HepG2 (cell line): ENCODE measurements at regions not wholly inside any gene's neighbourhood (a gene's known extent, or its start where the extent isn't known, plus 50 kb on each side); places are given as distances from the start of the nearest gene placed in this dataset.

Experiments
- ATF7 ChIP-seq, 2 experiments: fragments of 450-650 bp in 1 of 2; sonication (generic) in 1 of 2; formaldehyde crosslinking in 1 of 2; IDR thresholded peaks; 2 replicates each; pipeline versions ENCODE4 v1.4.0 to v1.6.1; 2016 to 2020; ENCODE audit warnings: antibody characterized with exemption in 1 of 2, mild to moderate bottlenecking in 1 of 2, missing genetic modification reagents in 1 of 2
- CEBPB ChIP-seq: IDR thresholded peaks from 2 replicates; pipeline ENCODE4 v1.6.1; 2011; ENCODE audit warnings: low read depth, low read length, improper control_type of control experiment, borderline replicate concordance
- CTCF ChIP-seq: sonication (generic); formaldehyde crosslinking; IDR thresholded peaks from 2 replicates; pipeline ENCODE4 v1.5.0; 2020; ENCODE audit warnings: mild to moderate bottlenecking, missing genetic modification reagents, moderate library complexity
- ESRRA ChIP-seq: sonication (generic); formaldehyde crosslinking; IDR thresholded peaks from 2 replicates; pipeline ENCODE4 v1.5.1; 2020; ENCODE audit warnings: mild to moderate bottlenecking, low read depth, missing genetic modification reagents
- JUNB ChIP-seq: sonication (generic); formaldehyde crosslinking; IDR thresholded peaks from 2 replicates; pipeline ENCODE4 v1.8.0; 2022; ENCODE audit warnings: missing genetic modification reagents, mild to moderate bottlenecking, borderline replicate concordance
- POLR2A ChIP-seq, 2 experiments: IDR thresholded peaks; 2 replicates each; pipeline ENCODE4 v1.6.1; 2011; ENCODE audit warnings: low read depth in 2 of 2, low read length in 2 of 2, mild to moderate bottlenecking in 1 of 2, moderate library complexity in 1 of 2; ENCODE audit not compliant: insufficient read depth in 1 of 2
- RNF2 ChIP-seq: fragments of 450-650 bp; conservative IDR thresholded peaks from 2 replicates; pipeline ENCODE4 v1.6.1; 2016; ENCODE audit warnings: low read depth
- TARDBP ChIP-seq: sonication (generic); formaldehyde crosslinking; IDR thresholded peaks from 2 replicates; pipeline ENCODE4 v1.8.0; 2022; ENCODE audit warnings: mild to moderate bottlenecking, missing genetic modification reagents
- THYN1 ChIP-seq: sonication (generic); formaldehyde crosslinking; IDR thresholded peaks from 2 replicates; pipeline ENCODE4 v1.8.1; 2023; ENCODE audit warnings: low read depth, mild to moderate bottlenecking, moderate library complexity, missing genetic modification reagents, borderline replicate concordance
- ZBTB21 ChIP-seq: sonication (generic); formaldehyde crosslinking; IDR thresholded peaks from 2 replicates; pipeline ENCODE4 v1.4.0; 2020; ENCODE audit warnings: missing genetic modification reagents
- ZNF350 ChIP-seq: sonication (generic); formaldehyde crosslinking; IDR thresholded peaks from 2 replicates; pipeline ENCODE4 v1.4.0; 2020; ENCODE audit warnings: mild to moderate bottlenecking, low read depth, missing genetic modification reagents, borderline replicate concordance

- TF ChIP-seq ZNF350 (CRISPR knock-in tag) (no peak), POLR2A (IDR thresholded peaks at IDR 0.05; ENCODE audit: insufficient read depth in 1 of 2, low read depth in 2 of 2, low read length in 2 of 2) (no peak), RNF2 (no peak), JUNB (CRISPR knock-in tag) (no peak), CTCF (0 out of 2 replicates have a peak, but pooled peaks have one; percentile 21), ATF7 (IDR thresholded peaks at IDR 0.05) (no peak), ATF7 (CRISPR knock-in tag; IDR thresholded peaks at IDR 0.05) (no peak), ZBTB21 (CRISPR knock-in tag) (no peak), CEBPB (no peak), TARDBP (CRISPR knock-in tag) (no peak), THYN1 (no peak), ESRRA (no peak)
Measured at GRCh38 chr5:136780518-136780917, 415.2 kb upstream of the TRPC7 start.
